HG03521 (cell line): ENCODE measurements at regions not wholly inside any gene's neighbourhood (a gene's known extent, or its start where the extent isn't known, plus 50 kb on each side); places are given as distances from the start of the nearest gene placed in this dataset.

Source experiments
- ATAC-seq: cut with Tn5 transposase; IDR thresholded peaks from one replicate; pipeline ENCODE4 v1.9.1; 2021; ENCODE audit warnings: mild to moderate bottlenecking, moderate library complexity; ENCODE audit not compliant: unreplicated experiment

DNA sequence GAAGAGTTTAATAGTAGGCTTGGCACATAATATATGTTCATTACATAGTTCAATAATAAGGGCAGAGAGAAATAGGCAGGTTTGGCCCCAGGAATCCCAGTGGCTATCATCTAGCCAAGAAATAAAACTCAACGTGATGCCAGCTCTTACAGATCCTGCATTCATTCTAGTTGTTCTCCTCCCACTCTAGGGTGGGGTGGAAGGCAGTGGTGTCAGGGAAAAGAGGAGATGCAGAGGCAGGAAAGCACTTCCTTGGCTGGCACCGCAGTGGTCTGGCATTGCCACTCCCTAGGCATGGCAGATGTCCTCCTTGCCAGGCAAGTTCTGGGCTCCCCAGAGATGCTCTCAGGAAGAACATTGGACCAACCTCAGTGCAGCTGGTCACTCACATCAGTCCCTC, 383.6 kb downstream of the GRIN2B start:
- ATAC-seq: no peak

DNA sequence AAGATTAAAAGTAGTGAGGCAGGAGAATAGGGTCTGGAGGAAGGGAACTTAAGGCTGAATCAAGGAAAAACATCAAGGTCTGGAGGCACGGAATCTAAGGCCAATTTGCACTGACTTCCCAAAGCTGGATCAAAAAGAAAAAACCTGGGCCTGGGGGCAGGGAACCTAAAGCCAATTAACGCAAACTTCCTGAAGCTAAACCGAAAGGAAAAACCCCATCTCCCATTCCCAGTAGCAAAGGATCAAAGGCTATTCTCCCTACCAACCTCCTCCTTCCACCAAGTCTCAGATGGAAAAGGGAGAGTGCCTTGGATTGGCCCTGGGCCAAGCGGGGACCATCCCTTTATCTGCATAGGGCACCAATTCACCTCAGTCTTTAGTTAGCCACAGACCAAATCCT, 384.2 kb downstream of the GRIN2B start:
- no peak for ATAC-seq

DNA sequence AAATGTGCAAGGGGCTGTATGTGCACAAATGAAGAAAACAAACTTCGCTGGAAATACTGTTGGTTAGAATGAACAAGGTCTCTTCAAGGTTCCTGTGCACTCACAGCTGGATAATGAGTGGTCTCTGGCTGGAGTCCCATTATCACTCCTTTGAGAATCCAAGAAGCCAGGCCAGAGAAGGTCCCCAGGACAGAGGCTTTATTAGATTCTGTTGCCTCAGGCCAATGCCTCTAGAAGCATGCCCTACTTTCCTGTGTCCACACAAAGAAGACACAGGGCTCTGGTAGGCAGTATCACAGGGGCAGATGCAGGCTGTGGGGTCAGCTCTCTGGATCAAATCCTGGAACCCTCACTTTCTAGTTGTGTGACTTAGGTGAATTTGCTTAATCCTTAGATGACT, 384.7 kb downstream of the GRIN2B start:
- ATAC-seq: no peak

DNA sequence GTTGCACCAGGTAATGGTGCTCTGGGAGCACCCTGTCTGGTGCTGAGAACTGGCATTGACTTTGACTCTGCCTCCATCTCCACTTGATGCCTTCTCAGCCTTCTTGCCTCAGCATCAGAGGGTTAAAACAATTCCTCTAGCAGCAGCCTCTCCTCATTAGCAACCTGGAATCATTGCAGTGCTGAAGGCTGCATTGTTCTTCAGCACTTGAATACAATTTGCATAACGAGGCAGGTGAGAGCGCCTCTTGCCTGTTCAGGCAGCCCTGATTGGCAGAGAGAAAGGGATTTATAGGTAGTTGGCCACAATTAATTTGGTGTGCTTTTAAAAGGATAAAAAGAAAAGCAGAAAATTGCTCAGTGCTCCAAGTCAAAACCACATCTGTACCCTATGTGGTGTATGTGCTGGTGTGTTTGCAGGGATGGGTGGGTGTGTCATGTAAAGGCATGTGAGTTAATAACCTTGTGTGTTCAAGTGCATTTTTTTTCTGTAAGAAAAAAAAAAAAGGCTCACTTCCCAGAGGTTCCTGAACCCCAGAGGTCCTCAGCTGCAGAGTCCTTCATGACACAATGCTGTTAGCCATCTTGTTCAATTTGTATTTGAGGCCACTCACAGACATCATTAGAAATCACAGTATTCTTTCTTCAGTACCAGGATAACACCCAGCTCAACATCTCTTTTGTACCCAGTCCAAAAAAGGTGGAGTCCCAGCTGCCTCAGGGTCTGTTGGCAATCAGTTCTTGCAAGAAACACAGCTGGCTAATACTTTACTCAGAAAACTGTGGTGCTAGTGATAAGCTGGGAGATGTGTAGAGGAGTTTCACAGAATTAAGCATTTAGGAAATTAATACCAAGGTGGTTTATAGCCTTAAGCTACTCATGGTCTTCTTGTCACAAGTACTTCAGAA, 385.6 kb downstream of the GRIN2B start:
- ATAC-seq: no peak

DNA sequence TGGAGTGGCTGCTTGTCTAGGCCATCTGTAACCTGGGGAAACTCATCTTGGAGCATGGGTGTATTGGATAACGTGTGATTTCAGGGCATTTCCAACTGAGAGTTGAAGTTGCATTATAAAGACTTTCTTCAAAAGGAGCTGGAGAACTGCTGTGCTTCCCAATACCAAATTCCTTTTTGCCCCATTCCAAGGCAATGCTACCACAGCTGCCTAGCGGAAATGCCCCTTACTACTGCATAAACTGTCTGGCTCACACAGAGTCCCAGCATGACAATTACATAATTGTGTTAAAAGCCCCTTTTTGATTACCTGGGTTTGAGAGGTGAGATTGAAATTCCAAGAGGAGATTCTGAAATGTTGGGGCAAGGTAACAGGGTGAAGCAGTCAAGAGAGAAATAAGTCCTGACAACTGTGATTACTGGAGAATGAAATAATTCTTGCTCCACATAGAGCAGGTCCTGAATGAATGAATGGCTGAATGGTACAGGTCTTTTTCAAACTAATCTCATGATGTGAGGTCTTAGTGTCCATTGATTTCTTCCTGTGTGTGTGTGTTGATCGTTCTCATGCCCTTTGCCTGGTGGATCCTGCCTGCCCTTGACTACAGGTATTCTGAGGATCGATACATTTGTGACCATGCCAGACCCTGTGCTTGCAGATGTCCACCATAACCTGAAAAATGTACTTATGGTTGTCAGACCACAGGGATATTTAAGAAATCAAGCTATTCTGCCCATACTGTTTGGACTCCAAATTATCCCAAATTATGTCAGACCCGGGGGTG, 386.5 kb downstream of the GRIN2B start:
- no peak for ATAC-seq

- ATAC-seq: no peak
Measured at GRCh38 chr12:13592063-13592942, 389.1 kb downstream of the GRIN2B start.

DNA sequence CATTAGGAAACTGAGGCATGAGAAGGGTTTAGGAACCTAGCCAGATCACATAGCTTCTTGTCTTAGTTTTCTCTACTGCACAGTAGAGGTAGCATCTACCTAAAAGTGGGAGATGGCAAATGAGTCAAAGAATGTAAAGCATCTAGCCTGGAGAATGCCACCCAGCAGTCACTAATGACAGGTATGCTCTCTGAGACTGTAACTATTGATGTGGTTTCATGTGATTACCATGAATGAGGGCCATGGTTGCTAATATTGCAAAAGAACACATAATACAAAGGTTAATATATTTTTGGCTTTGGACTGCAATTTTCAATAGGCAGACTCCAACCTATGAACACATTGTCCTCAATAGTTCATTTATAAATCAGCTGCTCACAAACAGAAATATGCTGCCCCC, 389.9 kb downstream of the GRIN2B start:
- ATAC-seq: no peak

DNA sequence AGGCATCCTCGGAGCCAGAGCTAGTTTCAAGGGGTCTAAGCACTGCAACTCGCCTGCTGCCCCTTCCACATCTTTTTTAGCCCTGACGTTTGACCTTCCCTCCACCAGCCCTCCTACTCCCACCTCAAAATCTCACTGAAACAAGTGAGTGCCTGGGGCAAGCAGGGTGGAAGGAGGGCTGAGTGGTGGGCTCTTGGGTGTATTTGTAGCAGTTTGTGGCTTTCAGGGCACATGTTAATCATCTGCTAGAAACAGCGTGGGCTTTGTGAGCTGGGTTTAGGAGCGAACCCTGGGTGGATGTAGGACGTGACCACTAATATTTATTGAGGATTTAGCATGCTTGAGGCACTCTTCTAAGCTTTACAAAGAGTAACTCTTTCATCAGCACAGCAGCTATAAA, 390.3 kb downstream of the GRIN2B start:
- ATAC-seq: no peak

GRCh38 chr12:13588574-13588973, 392.0 kb downstream of the EMP1 start:
- no peak for ATAC-seq

GRCh38 chr12:13587721-13588390, 391.3 kb downstream of the EMP1 start:
- ATAC-seq: no peak

- ATAC-seq: no peak
Measured at GRCh38 chr12:13586361-13586760, 389.8 kb downstream of the EMP1 start.

DNA sequence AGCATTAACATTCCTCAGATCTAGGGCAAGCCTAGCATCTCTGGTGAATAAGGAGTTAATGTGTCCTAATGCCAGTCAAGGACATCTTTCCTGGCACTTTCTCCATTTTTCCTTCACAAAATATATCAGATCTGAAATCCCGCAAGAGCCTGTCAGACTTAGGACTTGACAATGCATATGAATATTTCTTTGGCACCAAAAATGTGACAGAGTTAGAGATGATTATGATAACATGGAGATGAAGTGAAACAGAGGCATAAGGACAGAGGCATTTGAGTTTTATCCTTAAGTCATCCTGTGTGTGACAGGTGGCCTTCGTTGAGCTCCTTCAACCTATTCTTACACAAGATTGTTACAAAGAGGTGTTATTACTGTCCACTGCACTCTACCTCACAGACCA, 388.0 kb downstream of the EMP1 start:
- ATAC-seq: no peak

DNA sequence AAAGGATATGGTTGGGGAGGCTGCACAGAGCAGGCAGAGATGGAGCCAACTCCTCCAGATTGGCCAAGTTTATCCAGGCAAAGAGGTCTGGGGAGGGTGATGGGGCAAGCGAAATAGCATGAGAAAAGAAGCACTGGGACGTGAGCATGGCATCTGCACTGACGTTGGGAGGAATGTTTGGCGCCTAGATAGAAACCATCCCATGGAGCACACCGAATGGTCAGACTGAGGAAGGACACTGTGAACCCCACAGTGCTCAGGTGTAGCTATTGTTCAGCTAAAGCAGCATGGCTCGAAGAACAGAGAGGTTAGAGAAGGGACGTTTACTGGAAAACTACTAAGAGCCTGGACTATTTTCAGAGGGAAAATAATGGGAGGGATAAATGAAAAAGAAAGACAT, 387.1 kb downstream of the EMP1 start:
- no peak for ATAC-seq

DNA sequence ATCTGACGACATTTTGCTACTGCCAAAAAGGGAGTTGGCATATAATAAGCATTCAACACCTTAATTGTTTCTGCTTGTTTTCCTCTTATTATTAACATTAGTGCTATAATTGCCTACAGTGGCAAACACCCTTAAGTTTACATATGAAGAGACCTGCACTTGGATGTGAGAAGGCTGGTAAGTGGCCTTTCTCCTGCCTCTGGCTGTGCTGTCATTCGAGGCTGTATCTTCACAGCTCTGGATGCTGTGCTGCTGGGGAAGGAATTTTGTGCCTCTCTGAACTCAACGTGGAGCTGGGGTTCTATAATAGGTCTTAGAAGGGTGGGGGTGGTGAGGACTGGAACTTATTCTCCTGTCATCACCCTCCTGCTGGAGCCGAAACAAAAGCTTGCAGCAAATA, 385.9 kb downstream of the EMP1 start:
- no peak for ATAC-seq

- ATAC-seq: no peak
Measured at GRCh38 chr12:13581031-13581430, 384.5 kb downstream of the EMP1 start.

DNA sequence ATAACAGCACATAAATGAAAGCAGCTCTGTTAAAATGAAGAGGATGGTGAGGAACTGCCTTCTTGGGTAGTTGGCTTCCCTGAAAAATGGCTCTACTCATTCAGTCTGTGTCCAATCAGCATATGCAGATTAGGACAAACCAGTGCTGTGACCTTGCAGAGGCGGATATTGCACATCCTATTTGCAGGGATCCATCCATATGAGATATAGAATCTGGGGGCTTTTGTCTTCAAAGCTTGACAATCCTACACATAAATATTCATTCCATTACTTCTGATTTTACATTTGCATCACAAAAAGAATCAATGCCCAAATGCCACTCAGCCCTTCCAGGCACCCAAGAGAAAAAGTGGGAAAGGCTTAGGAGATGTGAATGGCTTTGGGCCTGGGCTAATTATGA, 383.7 kb downstream of the EMP1 start:
- no peak for ATAC-seq

- ATAC-seq: no peak
Measured at GRCh38 chr12:13576935-13577500, 380.5 kb downstream of the EMP1 start.

DNA sequence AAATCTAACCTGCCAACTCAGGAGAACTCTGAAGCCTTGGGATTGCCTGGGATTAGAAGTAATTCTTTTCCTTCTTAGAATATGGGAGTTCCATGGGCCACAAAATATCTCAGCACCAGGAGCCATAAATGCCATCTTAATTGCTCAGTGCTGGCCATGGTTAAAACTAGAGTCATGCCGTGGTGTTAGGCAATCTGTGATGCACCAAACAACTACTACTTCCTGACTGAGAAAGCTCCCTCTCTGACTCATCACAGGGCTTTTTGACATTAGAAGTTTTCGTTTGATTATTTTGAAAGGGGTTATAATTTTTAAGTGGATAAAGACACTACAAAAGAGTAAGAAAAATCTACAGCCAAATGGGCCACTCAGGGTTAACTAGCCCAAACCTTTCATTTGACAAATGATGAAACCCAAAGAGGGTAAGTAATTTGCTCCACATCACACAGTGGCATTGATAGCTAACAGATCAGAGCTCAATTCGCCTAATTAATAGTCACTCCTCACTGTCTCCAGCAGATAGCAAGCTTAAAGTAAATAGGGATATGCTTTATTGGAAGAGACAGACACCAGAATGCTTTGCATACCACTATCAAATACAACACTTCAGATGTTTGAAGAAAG, 377.3 kb downstream of the EMP1 start:
- no peak for ATAC-seq

- no peak for ATAC-seq
Measured at GRCh38 chr12:13571035-13571434, 374.5 kb downstream of the EMP1 start.
